D341Med (cell line): ENCODE measurements at regions not wholly inside any gene's neighbourhood (a gene's known extent, or its start where the extent isn't known, plus 50 kb on each side); places are given as distances from the start of the nearest gene placed in this dataset.
"Not testable (repeated sequence)": the region's sequence is repeated elsewhere in the genome, so short reads cannot be mapped to it uniquely, and the experiment has no call there.

ENCODE experiments used
- DNase-seq: peaks from one replicate; pipeline ENCODE4 v3.0.0; 2012; ENCODE audit warnings: low spot score

DNA sequence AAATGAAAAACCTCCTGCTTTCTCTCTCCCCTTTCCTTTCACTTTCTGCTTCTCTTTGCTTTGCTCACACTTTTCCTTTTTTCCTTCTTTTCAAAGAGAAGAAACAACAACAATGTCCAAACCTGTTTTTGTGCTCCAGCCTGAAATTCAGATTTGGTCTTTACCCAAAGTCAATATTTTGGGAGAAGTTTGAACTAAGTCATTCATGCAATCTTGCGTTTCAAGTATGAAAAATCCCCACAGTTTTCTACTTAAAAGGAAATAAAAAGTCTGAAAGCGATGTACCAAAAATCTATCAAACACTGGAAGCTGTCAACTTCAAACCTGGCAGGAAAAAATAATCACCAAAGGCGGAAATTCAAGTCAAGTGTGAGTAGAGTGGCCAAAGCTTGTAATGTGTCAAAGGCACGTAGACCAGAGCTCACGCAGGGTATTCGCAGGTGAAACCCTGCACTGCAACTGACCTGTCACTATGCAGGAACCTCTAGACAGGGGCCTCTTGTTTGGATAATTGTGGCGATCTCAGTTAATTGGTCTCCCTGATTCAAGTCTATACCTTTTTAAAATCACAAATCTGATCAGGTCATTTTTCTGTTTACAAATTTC, 118.8 kb upstream of the GALNT15 start:
- DNase-seq: no peak

DNA sequence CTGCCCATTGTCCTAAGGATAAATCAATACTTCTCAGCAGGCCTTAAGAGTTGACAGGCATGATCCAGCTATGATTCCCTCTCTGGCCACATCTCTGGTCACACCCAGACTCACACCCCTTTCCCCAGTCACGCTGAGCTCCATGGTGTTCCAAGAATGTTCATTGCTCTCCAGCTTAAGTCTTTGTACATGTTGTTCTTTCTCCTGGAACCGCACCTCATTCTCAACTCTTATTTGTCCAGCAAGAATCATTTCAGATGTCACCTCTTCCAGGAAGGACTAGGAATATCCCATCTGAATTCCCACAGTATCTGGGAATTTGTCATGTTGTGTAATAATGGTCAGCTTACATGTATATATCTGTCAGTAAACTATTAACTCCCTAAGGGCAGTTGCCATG, 118.3 kb upstream of the GALNT15 start:
- no peak for DNase-seq

DNA sequence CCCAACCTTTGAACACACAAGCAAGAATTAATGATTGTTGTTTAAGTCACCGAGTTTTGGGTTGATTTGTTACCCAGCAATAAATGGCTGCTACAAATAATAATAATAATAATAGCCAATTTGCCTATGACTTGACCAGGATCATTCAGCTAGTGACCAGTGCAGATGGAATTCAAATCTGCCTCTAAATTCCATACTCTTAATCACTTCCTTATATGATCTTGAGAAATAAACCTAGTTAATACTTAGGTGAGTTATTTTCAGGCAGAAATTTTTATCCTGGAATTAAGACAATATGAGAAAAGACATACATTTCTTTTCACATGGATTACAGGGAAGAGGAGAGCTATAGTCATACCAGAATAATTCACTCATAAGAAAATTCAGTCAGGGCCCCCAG, 116.0 kb upstream of the GALNT15 start:
- no peak for DNase-seq

DNA sequence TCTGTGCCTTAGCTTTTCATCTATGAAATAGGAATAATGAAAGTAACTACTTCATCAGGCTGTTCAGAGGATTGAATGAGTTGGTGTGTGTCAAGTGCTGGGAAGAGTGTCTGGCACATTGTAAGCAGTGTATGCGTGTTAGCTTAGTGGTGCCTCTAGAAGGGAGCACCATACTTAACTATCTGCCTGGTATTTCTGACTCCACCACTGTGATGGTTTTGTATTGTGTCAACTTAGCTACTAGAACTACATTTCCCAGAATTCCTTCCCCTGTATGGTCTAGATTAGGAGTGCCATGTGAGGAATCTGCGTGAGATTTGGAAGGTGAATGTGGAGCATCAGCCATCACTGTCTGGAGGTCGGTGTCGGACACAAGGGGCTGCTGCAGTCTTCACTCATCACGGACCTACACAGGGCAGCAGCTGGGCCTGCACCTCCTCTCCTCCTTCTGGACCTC, 115.4 kb upstream of the GALNT15 start:
- DNase-seq: no peak

DNA sequence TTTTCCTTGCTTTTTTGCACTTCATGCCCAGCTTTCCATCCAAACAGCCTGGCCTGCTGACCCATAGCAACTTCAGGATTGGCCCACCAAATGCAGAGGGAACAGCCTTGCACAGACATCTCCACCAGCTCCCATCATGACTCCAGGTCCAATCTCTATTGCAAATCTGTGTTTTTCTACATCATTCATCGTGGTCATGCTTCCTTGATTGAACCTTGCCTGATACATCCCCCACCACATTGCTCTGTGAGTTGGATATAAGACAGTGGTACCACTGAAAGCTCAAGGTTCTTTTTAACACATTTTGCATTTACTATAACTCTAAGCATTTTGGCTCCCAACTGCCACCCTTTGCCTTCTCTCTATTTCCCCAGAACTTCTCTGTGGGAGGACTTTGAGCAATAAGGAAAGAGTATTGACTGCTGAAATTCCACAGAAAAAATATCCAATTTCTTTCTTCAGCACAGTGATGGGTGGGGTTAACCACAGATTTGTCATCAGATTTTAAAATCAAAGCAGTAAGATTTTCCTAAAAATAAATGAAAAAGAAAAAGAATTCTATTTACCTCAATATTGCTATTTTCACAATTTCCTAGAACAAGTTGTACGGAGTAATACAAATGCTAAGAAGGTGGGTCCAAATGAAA, 114.6 kb upstream of the GALNT15 start:
- no peak for DNase-seq

DNA sequence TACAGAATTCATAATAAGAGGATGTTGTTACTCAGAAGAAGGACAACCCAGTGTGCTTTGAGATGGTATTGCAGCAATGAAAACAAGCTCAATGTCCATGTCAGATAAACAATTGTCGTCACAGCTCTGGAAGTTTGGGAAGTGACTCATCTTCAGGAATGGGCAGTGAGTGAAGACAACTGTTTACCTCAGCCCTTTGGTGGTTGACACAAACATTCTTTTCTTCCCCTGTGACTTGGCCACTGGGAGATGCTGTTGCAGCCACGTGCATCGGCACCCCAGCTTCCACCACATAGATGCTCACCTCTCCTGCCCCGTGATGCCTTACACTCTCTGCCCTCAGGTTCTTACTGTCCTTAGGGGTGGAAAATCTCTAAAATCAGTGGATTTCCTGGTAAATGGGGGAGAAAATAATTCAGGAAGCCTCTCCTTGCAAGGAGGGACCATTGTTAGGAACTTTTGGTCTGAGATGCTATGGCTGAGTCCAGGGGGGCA, 114.1 kb upstream of the GALNT15 start:
- no peak for DNase-seq

DNA sequence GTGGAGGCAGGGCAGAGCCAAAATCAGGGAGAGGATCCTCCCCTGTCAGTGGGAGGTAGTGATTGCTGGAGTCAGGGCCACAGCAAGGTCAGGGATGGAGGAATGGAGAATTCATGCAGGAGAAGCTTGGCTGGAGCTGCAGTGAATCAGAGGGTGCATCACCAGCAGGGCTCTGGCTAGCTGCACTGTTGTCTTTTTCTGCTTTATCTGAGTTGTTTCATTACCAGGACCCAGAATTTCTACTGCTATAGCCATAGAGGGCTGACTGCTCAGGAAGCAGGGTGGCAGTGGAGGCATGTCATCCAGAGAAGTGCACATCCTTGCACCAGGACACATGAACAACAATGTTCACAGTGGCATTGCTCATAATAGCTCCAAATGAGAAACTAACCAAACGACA, 113.5 kb upstream of the GALNT15 start:
- DNase-seq: no peak

GRCh38 chr3:16061491-16061890, 113.0 kb upstream of the GALNT15 start:
- DNase-seq: no peak

DNA sequence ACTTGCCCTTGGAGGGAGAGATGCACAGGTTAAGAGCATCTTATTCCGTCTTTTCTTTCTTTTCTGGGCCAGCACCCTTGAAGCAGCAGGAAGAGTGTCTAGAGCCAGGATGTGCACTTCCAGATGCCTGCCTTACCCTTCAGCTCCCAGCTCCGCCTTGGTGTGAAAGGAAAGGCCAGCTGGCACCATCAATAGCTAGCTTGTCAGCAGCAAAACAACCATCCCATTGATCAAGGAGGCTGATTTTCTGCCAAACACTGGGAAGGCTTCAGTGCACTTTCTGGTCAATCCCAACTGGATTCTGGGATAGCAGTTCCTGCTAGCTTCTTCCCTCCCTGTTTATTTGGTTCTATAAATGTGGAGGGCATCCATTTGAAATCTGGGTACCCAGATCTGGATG, 110.9 kb upstream of the GALNT15 start:
- no peak for DNase-seq

DNA sequence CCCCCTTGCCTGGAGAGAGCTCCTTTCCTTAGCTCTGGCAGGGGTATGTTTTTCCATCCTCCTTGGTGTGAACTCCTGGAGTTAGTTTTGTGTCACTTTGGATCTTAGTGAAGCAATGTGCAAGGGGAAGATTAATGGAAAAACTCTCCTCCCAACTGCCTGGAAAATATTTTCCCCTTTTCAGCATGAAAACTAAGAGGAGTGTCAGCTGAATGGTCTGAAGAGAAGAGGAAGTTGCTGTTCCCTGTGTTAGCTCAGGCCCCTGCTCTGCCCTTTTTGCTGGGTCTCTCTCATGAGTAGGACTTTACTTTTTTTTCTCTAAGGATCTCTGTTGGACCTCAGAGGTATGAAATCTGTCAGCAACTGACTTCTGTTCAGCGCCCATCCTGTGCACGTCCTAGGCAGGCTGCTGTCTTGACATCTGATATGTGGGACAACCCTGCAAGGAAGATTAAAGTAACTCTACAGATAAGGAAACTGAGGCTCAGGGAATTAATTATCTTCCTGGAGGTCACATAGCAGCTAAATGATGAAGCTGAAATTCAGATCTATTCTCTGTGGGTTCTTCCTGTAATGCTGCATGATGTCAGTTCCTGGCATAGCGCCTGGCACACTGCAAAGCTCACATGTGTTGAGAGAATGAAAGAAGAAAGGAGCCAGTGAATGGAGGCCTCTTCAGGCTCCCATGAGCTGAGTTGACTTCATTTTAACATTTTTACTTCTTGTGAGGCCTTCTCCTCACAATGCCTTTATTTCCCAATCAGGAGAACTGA, 109.7 kb upstream of the GALNT15 start:
- DNase-seq: no peak

- DNase-seq: no peak
These were observed 107.9 kb upstream of the GALNT15 start for GRCh38 chr3:16066545-16066944.

- DNase-seq: no peak
These were observed 107.5 kb upstream of the GALNT15 start for GRCh38 chr3:16066975-16067374.

DNA sequence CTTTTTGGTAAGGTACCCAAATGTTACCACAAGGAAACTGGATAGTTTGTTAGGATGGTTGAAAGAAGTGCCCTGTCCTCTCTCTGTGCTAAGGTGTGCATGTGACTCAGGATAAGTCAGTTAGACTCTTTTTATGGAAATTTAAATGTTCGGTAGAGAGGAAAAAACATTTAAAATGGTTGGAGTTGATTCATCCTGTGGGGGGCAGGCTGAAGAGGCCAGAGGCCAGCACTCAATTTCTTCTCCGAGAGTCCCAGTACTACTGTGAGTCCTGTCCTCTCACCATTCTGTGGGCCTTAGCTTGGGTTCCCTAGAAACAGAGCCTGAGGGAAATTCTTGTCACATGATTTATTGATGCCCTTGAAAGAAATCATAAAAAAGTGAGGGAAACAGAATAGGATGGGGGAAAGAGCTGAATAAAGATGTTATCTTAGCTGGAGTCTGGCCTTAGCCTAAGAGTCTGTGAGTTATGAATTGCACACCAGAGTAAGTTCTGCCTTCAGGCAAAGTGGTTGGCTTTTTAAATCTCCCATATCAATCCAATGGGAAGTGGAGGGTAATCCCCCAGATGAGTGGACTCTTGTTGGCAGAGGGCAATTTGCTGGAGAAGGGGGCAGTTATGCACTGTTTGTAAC, 106.5 kb upstream of the GALNT15 start:
- DNase-seq: no peak

DNA sequence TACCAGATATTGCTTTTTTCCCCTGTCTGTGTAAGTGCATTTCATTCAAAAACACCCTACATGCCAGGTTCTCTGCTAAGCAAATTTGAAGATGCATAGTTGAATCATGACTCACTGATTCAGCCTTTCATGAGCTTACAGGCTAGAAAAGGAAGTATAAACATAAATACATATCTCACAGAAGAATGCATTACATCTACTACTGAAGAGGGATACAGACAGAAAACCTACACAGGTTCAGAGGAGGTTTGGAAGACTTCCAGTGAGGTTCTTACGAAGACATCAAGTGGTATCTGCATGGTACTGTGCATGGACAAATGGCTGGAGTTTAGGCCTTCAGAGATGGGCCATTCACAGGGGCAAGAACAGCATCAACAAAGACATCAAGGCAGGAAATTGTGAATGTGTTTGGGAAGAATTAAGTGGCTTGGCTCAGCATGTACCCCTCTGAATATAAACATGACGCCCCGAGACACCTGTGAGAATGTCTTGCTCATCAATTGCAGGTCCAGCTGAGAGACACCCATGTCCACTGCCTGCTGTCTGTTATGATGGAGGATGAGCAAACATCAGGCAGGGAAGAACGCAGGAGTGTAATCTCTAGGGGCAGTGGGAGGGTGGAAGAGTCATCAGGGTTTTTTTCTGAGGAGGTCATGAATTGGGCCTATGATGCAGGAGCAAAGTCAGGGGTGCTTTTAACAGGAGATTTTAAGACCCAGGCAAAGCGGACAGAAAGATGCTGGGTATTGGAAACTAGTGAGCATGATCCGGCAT, 105.1 kb upstream of the GALNT15 start:
- no peak for DNase-seq

DNA sequence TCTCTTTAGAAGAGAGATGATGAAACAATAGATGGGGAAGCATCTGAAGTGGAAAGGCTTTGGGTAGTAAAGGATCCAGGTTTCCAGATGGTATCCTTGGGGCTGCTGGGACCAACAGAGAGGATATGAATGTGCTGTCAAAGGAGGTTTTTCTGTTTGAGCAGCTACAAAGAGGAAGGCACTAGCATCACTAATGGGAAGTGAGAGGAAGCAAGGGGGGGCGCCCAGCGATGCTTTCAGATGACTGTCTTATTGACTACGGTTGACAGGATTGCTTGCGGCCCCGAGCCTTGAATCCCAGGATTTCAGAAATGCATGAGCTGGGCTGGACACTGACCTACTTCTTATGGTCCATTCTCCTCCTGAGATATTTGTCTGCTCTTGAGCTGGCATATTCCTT, 103.8 kb upstream of the GALNT15 start:
- DNase-seq: no peak

DNA sequence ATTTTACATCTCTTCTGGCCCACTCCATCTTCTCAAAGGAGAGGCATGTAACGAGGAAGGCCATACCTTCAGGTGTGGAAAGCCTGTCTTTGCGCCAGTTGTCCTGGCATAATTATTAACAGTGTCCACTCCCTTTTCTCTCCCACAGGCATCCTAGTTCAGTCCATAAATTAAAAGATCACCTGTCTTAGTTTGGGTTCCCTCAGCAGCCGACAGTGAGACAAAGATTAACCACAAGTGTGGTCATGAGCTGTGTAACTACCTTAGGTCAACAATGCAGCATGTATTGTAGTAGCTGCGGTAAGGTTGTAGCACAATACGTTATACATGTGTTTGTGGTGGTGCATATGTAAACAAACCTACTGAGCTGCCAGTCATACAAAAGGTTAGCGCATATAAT, 103.3 kb upstream of the GALNT15 start:
- DNase-seq: no peak

GRCh38 chr3:16072420-16073110, 101.9 kb upstream of the GALNT15 start:
- DNase-seq: no peak

GRCh38 chr3:16073203-16073602, 101.3 kb upstream of the GALNT15 start:
- no peak for DNase-seq

GRCh38 chr3:16073990-16074671, 100.3 kb upstream of the GALNT15 start:
- not testable (repeated sequence) for DNase-seq

DNA sequence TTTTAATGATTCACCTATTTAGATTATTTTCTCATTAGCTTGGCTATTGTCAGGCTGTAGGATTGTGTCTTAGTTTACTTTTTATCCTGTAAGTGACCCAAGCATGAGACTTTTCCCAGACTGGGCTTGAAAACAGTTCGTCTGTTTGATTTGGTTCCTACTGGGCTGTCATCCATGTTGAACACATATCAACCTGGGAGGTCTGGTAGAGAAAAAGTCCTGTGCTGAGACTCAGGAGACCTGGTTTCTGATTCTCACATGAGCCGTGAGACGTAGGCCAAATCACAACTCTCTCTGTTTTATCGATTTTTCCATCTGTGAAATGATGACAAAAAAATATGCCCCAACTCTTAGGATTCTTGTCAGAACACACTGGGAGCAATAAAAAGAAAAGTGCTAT, 98.8 kb upstream of the GALNT15 start:
- no peak for DNase-seq

DNA sequence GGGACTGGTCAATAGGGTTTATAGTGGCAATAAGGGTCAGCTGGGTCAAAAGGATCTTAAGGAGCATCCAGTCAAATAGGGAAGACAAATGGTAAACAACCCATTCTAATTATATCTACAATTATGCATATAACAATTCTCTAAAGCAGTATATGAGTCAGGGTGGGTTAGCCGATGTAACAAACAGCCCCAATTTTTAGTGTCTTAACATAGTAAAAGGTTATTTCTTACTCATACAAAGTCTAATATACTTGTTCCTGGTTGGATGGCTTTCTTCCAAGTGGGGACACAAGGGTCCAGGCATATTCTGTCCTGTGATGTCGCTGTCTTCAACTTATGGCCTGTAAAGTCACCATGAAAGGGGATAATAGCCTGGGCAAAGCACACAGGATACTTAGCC, 97.9 kb upstream of the GALNT15 start:
- DNase-seq: no peak
